HG03342 (cell line): ENCODE measurements at regions not wholly inside any gene's neighbourhood (a gene's known extent, or its start where the extent isn't known, plus 50 kb on each side); places are given as distances from the start of the nearest gene placed in this dataset.
"Not testable (repeated sequence)": the region's sequence is repeated elsewhere in the genome, so short reads cannot be mapped to it uniquely, and the experiment has no call there.

ENCODE experiments used
- ATAC-seq: cut with Tn5 transposase; IDR thresholded peaks from one replicate; pipeline ENCODE4 v1.9.1; 2021; ENCODE audit warnings: mild to moderate bottlenecking, moderate library complexity; ENCODE audit not compliant: unreplicated experiment

DNA sequence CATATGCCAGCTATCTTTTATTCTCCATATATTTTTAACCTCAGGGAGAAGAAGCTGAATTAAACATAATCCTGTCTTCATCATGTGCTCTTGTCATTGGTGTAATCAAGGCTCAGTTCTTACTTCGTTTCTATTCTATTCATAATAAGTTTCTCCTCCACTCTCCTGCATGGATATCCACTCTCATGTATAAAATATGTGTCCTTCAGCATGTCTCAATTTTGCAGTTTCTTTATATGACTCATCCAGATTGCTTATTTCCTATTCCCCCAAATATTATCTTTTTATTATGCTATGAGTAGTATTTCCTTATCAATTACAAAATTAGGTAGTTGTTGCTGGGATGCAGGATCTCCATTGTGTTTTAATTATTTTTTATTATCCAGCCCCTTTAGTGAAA lies 643.7 kb upstream of the ACO1 start:
- ATAC-seq: no peak

- no peak for ATAC-seq
Measured at GRCh38 chr9:31744589-31744988, 639.9 kb upstream of the ACO1 start.

DNA sequence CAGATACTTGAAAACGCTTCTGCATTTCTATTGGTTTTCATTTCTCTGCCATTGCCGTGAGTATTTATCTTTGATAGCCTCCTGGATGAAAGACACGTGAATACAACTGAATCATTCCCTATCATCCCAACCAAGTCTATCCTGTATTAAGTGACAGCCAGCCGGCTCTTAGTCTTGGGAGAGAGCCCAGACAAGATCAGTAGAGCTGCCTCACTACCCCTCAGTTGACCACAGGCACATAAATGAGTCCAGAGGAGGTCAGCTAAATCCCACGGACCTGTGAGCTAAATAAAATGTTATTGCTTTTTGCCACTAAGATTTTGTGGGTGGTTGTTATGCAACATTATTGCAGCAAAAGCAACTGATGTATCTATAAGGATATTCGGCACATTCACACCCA lies 639.0 kb upstream of the ACO1 start:
- no peak for ATAC-seq

GRCh38 chr9:31745886-31746285 lies 638.6 kb upstream of the ACO1 start:
- ATAC-seq: no peak

GRCh38 chr9:31753756-31754155 lies 630.7 kb upstream of the ACO1 start:
- ATAC-seq: no peak

DNA sequence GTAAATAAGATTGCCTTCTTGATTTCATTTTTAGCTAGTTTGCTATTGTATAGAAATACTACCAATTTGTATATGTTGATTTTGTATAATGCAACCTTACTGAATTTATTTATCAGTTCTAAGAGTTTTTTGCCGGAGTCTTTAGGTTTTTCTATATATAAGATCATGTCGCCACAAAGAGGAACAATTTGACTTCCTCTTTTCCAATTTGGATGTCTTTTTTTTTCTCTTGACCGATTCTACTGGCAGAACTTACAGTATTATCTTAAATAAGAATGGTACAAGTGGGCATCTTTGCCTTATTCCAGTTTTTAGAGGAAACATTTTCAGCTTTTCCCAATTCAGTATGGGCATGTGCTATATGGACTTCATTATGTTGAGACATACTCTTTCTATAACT lies 624.7 kb upstream of the ACO1 start:
- ATAC-seq: no peak

- not testable (repeated sequence) for ATAC-seq
Measured at GRCh38 chr9:31774021-31774420, 610.4 kb upstream of the ACO1 start.

- ATAC-seq: no peak
Measured at GRCh38 chr9:31774571-31774970, 609.9 kb upstream of the ACO1 start.

GRCh38 chr9:31776471-31776870 lies 608.0 kb upstream of the ACO1 start:
- ATAC-seq: no peak

DNA sequence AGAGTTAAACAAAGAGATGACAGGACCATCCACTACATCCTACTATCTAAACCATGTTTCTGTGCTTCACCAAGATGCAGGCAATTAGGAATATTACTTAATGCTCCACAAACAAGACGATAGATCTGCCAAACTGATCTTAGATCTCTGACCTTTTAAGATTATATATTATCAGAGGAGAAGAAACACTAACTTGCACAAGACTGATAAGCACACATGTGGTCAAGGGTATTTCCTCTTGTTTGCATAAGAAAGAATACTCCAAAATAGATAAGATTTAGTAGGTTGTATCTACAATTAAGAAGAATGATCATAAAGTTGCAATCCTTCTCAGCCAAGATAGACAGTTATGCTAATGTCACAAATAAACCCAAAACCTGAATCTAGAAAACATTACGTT lies 601.0 kb upstream of the ACO1 start:
- no peak for ATAC-seq

DNA sequence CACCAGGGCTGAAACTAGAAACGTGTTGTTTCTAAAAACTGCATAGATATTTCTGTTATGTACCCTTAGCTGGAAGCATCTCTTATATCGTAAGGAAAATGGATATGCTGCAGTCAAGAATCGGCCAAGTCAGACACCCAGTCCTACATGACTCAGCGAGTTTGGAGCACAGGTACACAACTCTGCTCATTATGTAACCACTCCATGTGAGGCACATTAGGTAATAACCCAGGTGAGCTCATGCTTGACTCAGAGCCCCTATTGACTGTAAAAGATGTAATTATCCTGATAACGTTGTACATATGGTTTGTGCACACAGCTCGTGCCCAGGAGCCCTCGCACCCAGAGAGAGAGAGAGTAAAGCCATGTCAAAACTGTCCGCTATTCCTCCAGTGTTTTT lies 593.7 kb upstream of the ACO1 start:
- no peak for ATAC-seq

GRCh38 chr9:31799953-31800609 lies 584.4 kb upstream of the ACO1 start:
- no peak for ATAC-seq

GRCh38 chr9:31807574-31808256 lies 576.7 kb upstream of the ACO1 start:
- ATAC-seq: no peak

DNA sequence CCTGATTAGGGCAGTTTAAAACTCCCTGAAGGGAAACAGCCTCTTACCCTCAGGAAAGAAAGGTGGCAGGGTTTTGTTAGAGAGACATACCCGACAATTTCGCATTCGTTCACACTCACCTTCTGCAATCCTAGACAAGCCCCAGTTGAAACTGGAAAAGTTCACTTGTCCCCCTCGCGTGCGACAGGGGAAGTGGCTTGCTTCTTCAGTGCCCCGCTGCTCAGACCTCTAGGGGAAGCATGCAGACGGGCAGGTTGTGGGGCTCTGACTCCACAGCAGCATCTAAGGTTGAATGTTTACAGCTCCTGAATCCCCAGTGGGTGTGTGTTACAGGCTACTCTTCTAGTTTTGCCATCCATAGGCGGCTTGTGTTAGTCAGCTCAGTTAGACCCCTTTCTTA lies 575.7 kb upstream of the ACO1 start:
- no peak for ATAC-seq

DNA sequence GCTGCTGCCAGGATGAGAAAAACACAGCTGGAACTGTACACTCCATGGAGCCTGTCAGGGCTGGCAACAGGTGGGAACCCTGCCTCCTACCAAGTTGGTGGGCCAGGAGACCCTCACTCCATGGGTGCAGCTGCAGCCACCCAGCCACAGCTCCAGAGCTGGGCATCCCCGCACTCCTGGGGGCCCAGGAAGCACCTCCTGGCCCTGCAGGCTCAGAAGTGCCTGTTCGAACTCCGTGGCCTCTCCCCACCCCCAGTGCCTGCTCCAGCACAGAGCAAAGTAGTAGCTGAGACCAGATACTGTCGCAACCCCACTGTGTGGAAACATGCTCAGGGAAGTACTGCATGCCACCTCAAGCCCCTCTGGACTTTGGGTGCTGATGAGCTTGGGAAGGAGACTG lies 564.0 kb upstream of the ACO1 start:
- no peak for ATAC-seq

DNA sequence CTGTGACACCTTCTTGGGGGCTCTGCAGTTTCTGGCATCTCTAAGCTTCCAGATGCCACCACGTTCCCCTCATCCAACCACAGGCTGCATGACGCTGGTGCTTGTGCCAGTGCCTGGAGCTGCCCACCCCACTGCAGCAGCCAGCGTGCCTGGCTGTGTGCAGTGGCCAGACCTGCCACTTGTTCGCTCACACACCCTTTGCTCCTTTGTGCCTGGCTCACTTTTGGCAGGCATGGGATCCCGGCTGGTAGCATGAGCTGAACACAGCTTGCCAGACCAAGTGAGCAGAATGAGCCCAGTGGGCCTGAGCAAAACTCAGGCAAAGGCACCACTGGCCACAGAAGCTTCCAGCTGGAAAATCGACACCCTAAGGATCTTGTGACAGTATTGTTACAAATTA lies 562.9 kb upstream of the ACO1 start:
- no peak for ATAC-seq

DNA sequence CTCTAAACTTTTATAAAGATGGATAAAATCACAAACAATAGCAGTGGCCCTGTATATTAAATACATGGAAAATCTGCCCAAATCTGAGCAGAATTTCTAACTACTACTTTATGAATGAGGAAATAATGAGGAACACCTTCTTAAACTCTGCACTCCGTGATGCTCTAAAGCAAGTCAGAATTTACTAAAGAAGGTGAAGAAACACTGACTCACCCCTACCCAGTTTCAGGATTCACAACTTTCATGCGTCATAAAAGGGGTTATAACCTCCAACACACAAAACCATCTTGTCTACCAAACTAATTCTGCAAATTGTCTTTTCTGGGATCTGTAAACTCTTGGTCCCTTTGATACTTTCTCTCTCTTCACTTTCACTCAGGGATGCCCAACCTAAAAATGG lies 561.1 kb upstream of the ACO1 start:
- no peak for ATAC-seq

GRCh38 chr9:31824860-31825259 lies 559.6 kb upstream of the ACO1 start:
- no peak for ATAC-seq

DNA sequence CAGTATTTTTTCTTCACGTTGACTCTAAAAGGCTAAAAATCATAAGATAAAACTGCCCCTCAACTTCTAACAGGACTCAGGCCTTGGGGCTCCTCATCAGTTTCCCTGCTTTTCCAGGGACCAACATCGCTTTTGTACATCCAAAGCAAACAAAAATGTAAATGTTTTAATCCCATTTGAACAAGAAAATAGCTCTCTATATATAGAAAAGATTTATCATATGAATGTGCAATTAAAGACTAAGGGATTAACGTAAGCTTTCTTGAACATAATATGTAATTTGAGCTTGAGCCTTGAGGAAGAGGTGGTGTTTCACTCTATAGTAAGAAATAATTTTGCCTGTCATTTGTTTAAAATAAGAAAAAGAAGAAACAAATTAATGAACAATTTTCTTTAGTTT lies 547.2 kb upstream of the ACO1 start:
- no peak for ATAC-seq

DNA sequence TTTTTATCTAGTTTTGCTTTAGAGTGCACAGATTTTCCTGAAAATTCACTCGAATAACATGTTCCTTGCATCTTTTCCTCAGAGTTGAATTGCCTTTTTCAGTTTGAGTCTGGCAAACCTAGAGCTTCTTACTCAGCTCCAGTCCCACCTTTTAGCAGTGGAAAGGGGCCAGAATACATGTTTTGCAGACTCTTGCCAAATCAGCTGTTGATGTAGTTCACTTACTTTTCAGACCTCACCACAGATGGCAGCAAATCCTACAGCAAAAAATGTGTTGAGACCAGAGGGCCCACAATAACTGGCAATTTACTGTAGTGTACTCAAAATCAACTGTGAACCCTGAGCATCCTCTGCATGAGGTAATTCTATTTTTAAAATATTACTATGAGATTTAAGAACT lies 545.2 kb upstream of the ACO1 start:
- ATAC-seq: no peak

GRCh38 chr9:31840702-31841101 lies 543.7 kb upstream of the ACO1 start:
- no peak for ATAC-seq

- ATAC-seq: no peak
Measured at GRCh38 chr9:31847963-31848362, 536.5 kb upstream of the ACO1 start.
